ENCODE measurements at regions not wholly inside any gene's neighbourhood (a gene's known extent, or its start where the extent isn't known, plus 50 kb on each side); places are given as distances from the start of the nearest gene placed in this dataset.

- DNase-seq: peak; percentile 51 to 78
- H3K27me3 ChIP-seq: no peaks in the 10 kb centered on the region
- H3K4me3 ChIP-seq: no peak overlapping the region
- H3K27ac ChIP-seq: peak overlapping the region; percentile 83
- no peaks in the 10 kb centered on the region for H3K9me3 ChIP-seq (replicated peaks)
- peaks cover 50% of the 10 kb centered on the region for H3K4me1 ChIP-seq
- no peaks in the 10 kb centered on the region for H3K36me3 ChIP-seq
Observed at GRCh38 chr5:133889271-133889905, 79.0 kb downstream of the C5orf15 start.

- peak overlapping the region; percentile 83 for H3K27ac ChIP-seq
- no peaks in the 10 kb centered on the region for H3K36me3 ChIP-seq
- no peaks in the 10 kb centered on the region for H3K9me3 ChIP-seq (replicated peaks)
- no peak overlapping the region for H3K4me3 ChIP-seq
- DNase-seq: peak in 1 of 2 experiments; percentile 53
- peaks cover 58% of the 10 kb centered on the region for H3K4me1 ChIP-seq
- no peaks in the 10 kb centered on the region for H3K27me3 ChIP-seq
Observed at GRCh38 chr5:133888625-133888991, 79.8 kb downstream of the C5orf15 start.

DNA sequence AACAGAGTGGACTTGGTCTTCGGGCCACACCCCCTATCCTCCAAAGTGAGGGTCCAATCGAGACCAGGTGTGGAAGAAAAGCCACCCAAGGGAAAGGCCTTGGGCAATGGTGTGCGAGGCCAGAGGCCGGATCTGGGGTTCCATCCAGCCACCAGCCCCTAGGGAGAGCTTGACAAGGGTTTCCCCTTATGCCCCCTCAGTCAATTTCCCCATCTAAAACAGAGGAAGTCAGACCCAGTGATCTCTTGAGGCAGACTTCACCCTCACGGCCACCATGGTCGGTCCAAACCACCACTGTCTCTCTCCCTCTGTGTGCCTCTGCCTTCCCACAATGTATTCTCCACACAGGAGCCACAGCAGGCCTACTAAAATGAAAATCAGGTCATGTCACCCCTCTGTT is 82.9 kb downstream of the C5orf15 start:
- H3K9me3 ChIP-seq (replicated peaks): no peaks in the 10 kb centered on the region
- no peak overlapping the region for H3K4me3 ChIP-seq
- H3K4me1 ChIP-seq: peaks cover 73% of the 10 kb centered on the region
- H3K27me3 ChIP-seq: no peaks in the 10 kb centered on the region
- no peak for DNase-seq
- H3K27ac ChIP-seq: peak overlapping the region; percentile 77; the same call in 1 of the 2 replicates
- H3K36me3 ChIP-seq: no peaks in the 10 kb centered on the region

DNA sequence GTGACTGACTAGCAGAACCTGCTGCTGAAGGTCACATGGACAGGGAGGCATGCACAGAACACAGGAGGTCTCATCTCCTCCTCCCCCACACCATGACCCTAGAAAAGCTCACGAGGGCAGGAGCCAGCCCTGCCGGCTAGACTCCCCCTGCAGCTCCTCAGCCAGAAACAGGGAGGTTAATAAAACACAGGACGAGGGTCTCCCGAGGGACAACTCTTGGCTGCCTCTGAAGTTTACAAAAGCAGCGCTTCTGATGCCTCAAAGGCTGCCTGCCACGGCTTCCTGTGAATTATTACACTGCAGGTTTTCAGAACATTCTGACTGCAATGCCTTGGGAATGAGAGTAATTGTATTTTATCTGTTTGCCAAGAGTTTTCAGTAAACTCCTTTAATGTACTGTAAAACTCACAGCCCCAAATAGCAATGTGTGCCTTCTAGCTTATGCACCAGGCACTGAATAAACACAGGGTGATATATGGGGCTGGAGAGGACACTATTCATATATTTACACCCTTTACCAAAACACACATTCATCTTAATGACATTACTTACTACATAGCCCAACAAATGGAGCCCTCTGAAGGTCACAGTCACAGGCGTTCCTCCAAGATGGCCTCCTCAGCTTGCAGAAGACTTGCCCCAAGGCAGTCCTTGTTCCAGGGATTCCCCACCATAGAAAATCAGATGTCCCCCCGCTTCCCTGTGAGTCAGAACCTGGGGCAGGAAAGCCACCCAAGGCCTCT is 83.7 kb downstream of the C5orf15 start:
- H3K9me3 ChIP-seq (replicated peaks): no peaks in the 10 kb centered on the region
- H3K27me3 ChIP-seq: no peaks in the 10 kb centered on the region
- H3K4me1 ChIP-seq: peaks cover 65% of the 10 kb centered on the region
- peak; percentile 67 to 68 for DNase-seq
- H3K36me3 ChIP-seq: no peaks in the 10 kb centered on the region
- H3K4me3 ChIP-seq: no peak overlapping the region
- H3K27ac ChIP-seq: peak overlapping the region; percentile 77

GRCh38 chr5:133883916-133884315 is 84.5 kb downstream of the C5orf15 start:
- H3K27ac ChIP-seq: peak overlapping the region; percentile 77
- DNase-seq: no peak
- H3K27me3 ChIP-seq: no peaks in the 10 kb centered on the region

DNA sequence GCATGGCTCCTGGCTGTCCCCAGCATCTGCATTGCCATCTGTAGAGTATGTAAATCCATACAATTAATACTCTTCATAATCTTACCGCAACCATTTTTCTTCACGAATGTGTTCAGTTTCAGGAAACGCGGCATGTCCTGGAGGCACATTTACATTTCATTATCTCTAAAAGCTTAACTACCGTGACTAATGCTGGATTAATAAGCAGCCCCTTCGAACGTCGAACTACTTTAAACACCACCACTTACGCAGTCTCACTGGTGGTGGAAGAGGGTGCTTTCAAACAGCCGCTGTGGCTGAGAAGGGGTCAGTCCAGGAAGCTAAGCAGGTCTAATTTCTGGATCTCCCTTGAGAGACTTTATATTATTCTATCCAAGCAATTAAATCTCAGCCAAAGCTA is 85.6 kb downstream of the C5orf15 start:
- H3K4me3 ChIP-seq: no peak overlapping the region
- H3K9me3 ChIP-seq (replicated peaks): no peaks in the 10 kb centered on the region
- DNase-seq: peak; percentile 75 to 90
- H3K27ac ChIP-seq: peak overlapping the region; percentile 77
- H3K27me3 ChIP-seq: no peaks in the 10 kb centered on the region
- H3K36me3 ChIP-seq: no peaks in the 10 kb centered on the region
- H3K4me1 ChIP-seq: peaks cover 60% of the 10 kb centered on the region

More at GRCh38 chr5:133883916-133884315, 84.5 kb downstream of the C5orf15 start:
- Histone ChIP-seq H3K9me3 (replicated peaks) (no peaks in the 10 kb centered on the region), H3K4me3 (no peak overlapping the region), H3K4me1 (peaks cover 57% of the 10 kb centered on the region), H3K36me3 (no peaks in the 10 kb centered on the region)

DNA sequence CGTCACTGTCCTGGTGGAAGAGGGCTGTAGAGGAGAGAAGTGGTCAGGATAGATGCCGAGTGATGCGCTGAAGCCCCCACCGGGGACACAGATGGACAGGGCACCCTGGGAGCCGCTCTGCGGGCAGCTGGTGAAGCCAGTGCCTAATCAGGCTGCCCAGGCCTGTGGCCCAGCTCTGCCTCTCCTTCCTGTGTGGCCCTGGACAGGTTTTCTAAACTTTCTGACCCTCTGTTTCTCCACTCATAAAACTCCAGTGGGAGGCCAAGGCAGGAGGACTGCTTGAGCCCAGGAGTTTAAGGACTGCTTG is 86.1 kb downstream of the C5orf15 start:
- Histone ChIP-seq H3K27me3 (no peaks in the 10 kb centered on the region), H3K27ac (peak overlapping the region; percentile 77), H3K4me3 (no peak overlapping the region), H3K4me1 (peaks cover 65% of the 10 kb centered on the region), H3K36me3 (no peaks in the 10 kb centered on the region), H3K9me3 (replicated peaks) (no peaks in the 10 kb centered on the region)
- DNase-seq: peak in 1 of 2 experiments; percentile 54

DNA sequence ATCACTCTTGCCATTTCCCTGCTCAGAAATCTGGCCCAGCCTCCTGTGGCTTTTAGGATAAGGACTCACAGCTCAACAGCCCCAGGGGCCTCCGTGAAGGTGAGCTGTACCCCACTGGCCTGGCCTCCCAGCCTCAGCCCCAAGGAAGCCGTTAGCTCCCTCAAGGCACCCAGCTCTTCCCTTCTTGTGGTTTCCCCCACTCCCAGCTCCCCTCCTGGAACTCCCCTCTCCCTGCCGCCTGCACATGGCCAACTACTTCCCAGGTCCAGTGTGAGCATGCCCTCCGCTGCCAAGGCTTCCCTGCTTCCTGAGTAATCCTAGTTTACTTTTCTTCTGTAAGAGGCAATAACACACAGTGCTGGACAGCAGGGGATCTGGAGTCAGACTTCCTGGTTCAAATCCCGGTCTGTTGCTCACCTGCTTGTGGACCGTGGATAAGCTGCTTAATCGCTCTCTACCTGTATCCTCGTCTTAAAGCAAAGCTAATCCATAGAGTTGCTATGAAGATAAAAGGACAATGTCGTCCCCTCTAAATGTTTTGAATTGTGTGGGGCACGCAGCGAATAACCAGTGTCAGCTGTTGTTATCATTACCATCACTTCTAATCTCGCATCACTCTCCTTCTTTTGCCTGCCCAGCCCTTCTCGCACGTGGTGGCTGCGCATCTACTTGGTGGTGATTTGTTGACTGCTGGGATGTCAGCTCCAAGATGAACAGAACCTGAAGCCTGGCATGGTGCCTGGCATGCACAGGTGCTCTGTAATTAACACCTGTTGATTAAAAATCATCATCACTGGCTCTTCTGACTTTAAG is 86.6 kb downstream of the C5orf15 start:
- Histone ChIP-seq H3K9me3 (replicated peaks) (no peaks in the 10 kb centered on the region), H3K27me3 (no peaks in the 10 kb centered on the region), H3K36me3 (no peaks in the 10 kb centered on the region), H3K4me1 (peaks cover 69% of the 10 kb centered on the region), H3K4me3 (no peak overlapping the region), H3K27ac (peak overlapping the region; percentile 77)
- DNase-seq: peak; percentile 51 to 68

GRCh38 chr5:133878236-133878555 is 90.2 kb downstream of the C5orf15 start:
- peaks cover 44% of the 10 kb centered on the region for H3K4me1 ChIP-seq
- peak; percentile 72 to 73 for DNase-seq
- no peak overlapping the region for H3K4me3 ChIP-seq
- H3K27me3 ChIP-seq: no peaks in the 10 kb centered on the region
- peak overlapping the region; percentile 69 for H3K27ac ChIP-seq
- H3K9me3 ChIP-seq (replicated peaks): peaks cover 3% of the 10 kb centered on the region
- no peaks in the 10 kb centered on the region for H3K36me3 ChIP-seq

GRCh38 chr5:133877351-133878235 is 90.8 kb downstream of the C5orf15 start:
- Histone ChIP-seq H3K4me3 (no peak overlapping the region), H3K27me3 (no peaks in the 10 kb centered on the region), H3K27ac (peak overlapping the region; percentile 69), H3K36me3 (no peaks in the 10 kb centered on the region), H3K9me3 (replicated peaks) (peaks cover 3% of the 10 kb centered on the region), H3K4me1 (peaks cover 40% of the 10 kb centered on the region)
- peak; percentile 47 to 62 for DNase-seq

DNA sequence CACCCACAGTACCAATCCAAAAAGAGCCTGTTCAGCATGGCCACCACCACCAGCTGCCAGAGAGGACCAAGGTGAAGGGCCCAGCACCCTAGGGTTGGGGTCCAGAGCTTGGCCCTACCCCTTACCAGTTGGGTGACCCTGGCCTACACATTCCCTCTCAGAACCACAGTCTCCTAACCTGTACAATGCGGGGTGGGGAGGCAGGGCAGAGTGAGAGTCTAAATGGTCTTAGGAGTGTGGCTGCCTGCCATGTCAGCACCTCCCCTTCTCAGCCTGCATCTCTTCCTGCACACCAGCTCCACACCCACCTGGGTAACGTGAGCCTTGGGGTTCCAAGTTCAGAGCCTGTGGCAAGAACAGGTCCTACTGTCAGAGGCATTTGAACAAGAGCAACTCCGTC is 92.2 kb downstream of the C5orf15 start:
- Histone ChIP-seq H3K27me3 (no peaks in the 10 kb centered on the region), H3K4me3 (no peak overlapping the region), H3K27ac (no peak overlapping the region), H3K4me1 (peaks cover 26% of the 10 kb centered on the region), H3K9me3 (replicated peaks) (peaks cover 6% of the 10 kb centered on the region), H3K36me3 (no peaks in the 10 kb centered on the region)
- DNase-seq: no peak

- no peak overlapping the region for H3K4me3 ChIP-seq
- no peak overlapping the region for H3K27ac ChIP-seq
- no peak for DNase-seq
- no peaks in the 10 kb centered on the region for H3K36me3 ChIP-seq
- peaks cover 30% of the 10 kb centered on the region for H3K4me1 ChIP-seq
- peaks cover 6% of the 10 kb centered on the region for H3K9me3 ChIP-seq (replicated peaks)
- no peaks in the 10 kb centered on the region for H3K27me3 ChIP-seq
Observed at GRCh38 chr5:133875179-133875578, 93.2 kb downstream of the C5orf15 start.

GRCh38 chr5:133873449-133873848 is 95.0 kb downstream of the C5orf15 start:
- no peak overlapping the region for H3K4me3 ChIP-seq
- no peak for DNase-seq
- H3K4me1 ChIP-seq: peaks cover 31% of the 10 kb centered on the region
- H3K36me3 ChIP-seq: no peaks in the 10 kb centered on the region
- no peak overlapping the region for H3K27ac ChIP-seq
- peaks cover 6% of the 10 kb centered on the region for H3K9me3 ChIP-seq (replicated peaks)
- H3K27me3 ChIP-seq: no peaks in the 10 kb centered on the region

GRCh38 chr5:133870661-133871060 is 97.8 kb downstream of the C5orf15 start:
- Histone ChIP-seq H3K4me3 (no peak overlapping the region), H3K4me1 (peaks cover 17% of the 10 kb centered on the region), H3K36me3 (no peaks in the 10 kb centered on the region), H3K27me3 (no peaks in the 10 kb centered on the region), H3K27ac (no peak overlapping the region), H3K9me3 (replicated peaks) (peaks cover 6% of the 10 kb centered on the region)
- peak; percentile 40 to 50 for DNase-seq

Data from SJCRH30 (cell line).